SKM-1 (cell line): ENCODE measurements at regions not wholly inside any gene's neighbourhood (a gene's known extent, or its start where the extent isn't known, plus 50 kb on each side); places are given as distances from the start of the nearest gene placed in this dataset.

Experiments
- DNase-seq: peaks from one replicate; lab custom pipeline; 2025; ENCODE audit not compliant: unreplicated experiment; lab: John Stamatoyannopoulos, UW

DNA sequence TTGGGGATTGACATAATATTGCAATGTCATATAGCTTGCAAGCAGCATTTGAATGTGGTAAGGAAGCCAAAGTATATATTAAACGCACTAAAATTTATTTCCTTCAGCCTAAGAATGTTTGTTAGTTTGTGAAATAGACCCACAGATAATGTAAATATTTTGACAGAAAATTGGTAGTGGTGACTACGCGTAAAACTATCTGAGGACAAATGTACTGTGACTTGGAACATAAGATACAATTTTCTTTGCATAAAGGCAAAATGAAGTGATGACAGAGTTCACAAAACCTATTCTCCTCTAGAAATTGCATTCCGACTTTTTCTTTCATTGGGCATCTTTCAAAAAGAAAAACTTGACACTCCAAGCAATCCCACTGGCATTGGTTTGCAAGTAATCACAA is 411.1 kb upstream of the LRATD1 start:
- no peak for DNase-seq

DNA sequence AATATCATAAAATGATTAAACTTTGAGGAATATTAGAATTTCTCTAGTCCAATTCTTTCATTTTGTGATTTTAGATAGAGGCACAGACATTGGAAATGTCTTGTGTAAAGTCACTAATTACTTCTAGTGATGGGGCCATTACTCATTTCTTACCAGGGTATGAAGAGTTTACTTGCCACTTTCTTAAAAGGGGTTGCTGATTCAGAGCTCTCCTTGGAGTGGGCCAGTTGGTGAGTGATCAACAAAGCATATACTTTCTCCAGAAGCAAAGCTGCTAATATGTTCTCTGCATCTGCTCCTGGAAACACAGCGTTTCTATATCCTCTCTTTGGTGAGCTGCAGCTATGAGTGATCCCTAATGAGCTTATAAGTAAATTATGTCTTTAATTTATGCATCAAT is 408.9 kb upstream of the LRATD1 start:
- no peak for DNase-seq

DNA sequence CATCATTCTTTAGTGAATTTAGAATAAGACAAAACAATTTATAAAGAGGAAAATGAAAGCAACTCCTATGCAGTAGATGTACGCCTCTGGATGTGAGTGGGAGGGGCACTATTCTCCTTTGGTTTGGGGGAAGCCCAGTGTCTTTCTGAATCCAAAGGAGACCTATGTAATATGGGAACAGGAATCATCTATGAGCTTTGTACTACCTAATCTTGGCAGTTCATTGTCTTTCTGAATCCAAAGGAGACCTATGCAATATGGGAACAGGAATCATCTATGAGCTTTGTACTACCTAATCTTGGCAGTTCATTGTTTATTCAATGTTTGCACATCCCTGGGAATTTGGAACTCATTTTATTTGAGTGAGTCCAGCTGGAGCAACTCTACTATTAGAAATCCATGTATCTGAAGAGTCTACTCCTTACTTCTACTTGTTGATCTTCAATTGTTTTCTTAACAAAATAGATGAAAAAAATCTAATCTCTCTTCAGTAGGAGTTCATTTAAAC is 401.1 kb upstream of the LRATD1 start:
- DNase-seq = no peak

DNA sequence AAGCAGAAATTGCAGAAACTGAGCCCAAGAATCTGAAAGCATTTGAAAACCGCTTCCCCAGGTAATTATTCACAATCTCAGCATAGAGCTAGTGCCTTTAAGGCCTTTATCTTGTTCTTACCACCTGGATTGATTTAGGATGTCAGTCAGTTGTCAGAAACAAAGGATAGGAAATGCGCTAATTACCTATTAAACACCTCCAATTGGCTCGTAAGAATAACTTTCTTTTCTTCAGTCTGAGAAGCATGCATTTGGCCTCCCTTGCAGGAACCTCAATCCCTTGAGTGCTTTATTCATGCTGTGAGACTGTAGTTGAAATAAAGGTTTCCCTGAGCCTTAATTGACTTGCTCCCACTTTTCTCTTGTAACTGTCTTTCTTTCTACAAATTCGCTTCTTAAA is 400.3 kb upstream of the LRATD1 start:
- DNase-seq = no peak

DNA sequence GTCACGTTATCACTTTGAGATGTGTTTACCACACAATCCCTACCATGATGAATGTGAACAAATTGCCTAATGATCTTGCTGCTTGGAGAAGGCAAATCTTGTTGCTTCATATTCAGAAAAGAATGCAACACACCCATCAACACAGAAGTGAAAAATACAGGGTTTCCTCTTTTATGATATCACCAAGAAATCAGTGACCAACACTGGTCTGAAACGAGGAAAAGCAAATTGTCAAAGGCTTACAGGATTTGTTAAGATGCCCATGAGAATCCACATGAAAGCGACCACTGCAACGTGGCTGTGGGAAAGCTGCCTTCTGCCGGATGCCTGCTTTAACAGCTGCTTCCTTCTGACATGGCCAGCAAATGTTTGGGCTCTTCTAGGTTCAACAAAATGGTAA is 397.6 kb upstream of the LRATD1 start:
- DNase-seq = no peak

DNA sequence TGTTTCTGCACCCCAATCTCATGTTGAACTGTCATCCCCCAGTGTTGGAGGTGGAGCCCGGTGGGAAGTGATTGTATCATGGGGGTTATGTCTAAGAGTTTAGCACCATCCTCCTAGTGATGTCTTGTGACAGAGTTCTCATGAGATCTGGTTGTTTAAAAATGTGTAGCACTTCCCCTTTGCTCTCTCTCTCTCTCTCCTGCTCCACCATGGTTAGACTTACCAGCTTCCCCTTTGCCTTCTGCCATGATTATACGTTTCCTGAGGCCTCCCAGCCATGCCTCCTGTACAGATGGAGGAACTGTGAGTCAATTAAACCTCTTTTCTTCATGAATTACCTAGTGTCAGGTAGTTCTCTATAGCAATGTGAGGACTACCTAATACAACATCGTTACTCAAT is 396.9 kb upstream of the LRATD1 start:
- DNase-seq = peak; percentile 66

DNA sequence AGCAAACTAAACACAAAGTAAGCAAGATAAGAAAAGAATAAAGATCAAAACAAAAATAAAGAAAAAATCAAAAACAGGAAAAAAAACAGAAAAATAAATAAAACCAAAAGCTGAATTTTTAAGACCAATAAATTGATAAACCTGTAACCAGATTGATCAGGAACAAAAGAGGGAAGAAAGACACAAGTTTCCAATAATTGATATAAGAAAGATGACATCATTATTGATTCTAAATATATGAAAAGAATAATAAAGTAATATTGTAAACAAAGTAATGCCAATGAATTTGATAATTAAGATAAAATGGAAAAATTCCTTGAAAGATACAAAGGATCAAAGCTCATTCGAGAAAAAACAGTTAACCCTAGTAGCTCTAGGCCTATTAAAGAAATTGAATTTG is 394.6 kb upstream of the LRATD1 start:
- DNase-seq = no peak

DNA sequence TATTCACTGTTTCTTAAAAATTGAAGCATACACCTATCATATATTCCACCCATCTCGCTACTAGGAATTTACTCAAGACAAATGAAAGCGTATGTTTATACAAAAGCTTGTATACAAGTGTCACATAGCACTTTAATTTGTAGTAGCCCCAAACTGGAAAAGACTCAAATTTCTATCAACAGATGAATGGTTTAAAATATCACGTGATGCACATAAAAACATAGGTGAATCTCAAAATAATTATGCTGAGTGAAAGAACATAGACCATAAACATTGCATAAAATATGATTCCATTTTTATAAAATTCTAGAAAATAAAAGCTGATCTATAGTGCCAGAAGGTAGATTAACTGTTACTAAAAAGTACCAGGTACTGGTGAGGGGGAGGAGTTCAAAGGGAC is 392.9 kb upstream of the LRATD1 start:
- DNase-seq = no peak

DNA sequence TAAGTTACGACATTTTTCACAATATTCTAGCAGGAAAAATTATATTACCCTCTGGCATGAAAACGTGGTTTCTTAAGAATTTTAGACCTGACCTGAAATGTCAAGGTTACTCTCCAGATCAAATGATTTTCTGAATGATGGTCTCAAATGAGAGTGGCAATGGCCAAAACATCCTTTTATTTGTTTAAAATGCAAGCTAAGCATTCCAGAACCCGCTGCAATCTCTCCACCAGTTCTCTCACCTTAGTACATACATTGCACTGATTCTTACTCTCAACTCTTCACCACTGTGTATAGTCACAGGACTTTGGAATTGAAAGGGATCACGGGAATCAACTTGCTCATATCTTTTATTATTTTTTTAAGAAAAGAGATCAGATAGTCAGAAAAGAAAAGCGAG is 391.6 kb upstream of the LRATD1 start:
- DNase-seq = no peak

DNA sequence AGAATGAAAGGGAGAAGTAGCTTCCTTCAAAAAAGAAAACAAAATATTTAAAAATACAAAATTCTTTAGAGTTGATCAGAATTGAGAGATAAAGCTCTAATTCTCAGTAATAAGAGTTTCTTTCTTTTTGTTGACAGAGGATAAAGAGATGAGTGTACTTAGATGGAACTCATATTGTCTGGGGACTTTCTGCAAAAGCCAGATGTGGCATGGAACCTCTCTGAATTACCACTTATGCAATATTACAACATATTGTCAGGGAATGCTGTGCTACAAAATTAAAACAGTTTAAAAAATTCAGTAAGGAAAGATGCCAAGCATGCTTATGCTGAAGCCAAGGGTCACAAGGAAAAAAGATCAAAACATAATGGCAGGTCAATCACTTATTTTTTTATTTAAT is 386.6 kb upstream of the LRATD1 start:
- DNase-seq = no peak

DNA sequence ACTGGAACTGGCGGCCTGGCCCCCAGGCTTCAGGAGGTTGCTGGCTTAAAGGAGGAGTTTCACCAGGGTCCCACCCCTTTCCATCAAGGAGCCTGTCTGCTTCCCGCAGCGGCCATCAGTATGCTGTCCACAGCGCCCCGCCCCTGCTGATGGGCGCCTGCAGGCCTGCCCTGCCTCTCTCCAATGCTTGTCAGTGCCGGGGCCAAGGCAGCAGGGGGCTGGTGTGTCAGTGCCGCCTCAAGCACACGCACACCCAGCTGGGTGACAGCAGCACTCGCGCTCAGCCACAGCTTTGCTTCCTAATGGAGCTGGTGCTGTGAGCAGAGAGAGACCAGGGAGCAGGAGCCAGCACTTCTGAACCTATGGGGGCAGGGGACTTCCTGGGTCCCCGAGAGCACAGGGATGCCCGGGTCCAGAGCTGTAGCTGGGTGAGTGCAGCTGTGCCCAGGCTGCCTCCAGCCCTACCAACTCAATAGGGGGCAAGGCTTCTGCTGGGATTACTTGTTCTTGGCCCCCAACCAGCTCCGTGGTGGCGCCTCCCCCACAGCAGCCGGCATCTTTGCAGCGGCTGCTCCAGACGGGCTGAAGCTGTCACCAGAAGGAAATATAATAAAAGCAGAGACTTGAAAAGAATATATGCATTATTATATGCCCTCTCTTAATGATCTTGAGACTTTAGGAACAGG is 377.2 kb upstream of the LRATD1 start:
- no peak for DNase-seq

DNA sequence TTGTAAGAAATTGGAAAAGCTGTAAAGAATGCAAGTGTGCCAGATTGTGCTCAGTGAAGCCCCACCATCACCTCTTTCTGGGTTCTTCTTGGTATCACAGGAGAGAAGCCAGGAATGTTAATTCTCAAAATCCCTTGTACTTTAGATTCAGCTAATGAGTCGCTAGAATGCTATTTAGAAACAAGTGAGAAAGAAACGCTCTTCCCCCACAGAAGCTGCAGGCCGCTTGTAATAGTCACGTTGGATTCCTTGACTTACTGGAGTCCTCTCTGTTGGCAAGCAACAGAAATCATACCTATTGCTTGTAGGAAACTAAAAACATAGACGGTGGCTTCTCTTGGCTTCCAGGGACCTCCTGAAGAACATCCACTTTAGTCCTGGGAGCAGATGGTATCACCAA is 375.6 kb upstream of the LRATD1 start:
- DNase-seq = no peak

DNA sequence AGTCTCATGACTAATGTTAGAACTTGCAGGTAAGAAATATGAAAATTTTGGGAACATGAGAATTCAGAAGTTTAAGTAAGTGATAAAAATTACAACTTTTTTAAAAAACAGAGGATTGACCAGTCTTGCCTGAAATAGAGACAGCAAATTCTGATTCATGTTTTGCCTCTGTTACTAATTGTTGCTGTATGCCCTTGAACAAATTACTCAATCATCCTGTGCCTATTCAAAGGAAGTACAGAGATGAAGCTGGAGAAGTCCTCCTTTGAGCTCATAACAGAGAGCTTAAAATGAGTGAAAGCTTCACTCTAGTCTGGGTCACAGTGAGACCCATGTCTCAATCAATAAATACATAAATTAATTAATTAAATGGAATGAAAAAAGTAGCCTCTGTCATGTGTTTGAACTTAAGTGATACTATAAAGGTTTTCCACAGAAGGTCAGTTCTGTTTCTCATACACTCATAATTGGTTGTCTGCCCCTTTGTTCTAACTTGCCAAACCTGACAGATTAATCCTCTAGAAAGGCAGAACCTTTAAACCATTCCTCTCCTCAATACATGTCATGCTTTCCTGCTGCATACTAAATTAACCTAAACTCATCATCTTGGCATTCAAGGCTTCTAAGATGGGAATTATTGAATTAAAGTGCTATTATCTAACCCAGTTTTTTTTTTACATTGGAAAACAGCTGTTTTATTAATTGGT is 374.6 kb upstream of the LRATD1 start:
- no peak for DNase-seq

DNA sequence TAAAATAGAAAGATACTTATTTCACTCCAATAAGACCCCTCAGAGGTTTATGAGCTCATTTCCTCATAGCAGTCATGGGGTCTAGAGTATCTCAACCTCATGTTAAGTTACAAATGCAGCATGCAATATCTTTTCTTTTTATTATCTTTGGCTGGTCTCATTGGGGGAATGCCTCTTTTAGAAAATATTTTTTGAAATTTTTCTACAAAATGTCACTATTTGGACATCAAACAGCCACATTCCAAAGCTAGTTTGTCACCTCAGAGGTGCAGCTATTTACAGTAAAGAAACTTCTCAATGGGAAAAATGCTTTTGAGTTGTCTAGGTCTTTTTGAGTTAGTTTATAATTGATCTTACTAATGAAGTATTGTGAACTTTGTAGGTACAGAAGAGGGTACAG is 370.7 kb upstream of the LRATD1 start:
- no peak for DNase-seq

DNA sequence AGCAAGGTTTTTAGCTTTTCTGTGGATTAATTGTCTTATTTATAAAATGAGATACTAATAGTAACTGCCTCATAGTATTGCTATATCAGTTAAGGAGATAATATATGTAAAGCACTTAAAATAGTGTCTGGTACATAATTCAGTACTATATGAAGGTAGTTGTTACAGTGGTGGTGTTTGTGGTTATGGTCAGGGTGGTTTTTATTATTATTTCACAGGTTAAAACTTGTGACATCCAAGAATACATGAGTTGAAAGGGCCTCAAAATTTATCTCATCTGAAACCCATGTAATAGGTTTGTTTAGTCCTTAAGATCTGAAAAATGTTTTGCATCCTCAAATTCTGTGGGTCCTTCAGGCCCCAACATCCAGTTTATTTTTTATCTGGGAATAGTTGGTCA is 369.5 kb upstream of the LRATD1 start:
- DNase-seq = no peak

DNA sequence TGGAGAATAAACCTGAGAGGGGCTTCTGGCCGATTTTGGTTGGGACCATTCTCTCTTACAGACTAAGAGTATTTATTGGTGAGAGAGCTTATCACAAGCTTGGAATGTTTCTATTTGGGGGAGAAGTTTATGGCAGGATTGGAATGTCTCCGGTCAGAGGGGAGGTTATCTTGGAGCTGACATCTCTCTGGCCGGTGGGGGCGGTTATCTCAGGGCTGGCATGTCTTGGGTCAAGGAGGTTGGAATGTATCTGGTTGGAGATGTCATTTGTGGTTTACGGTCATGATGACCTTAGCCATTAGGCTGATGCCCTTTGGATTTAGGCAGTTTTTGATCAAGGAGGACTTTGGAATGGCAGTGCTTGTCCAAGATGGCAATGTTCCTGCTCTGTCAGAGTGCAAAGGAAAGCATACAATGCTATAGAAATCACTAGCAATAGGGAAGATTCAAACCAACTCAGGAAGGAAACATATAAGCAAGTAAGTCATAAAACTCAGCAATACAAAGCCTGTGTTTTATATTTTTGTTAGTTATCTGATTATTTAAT is 362.4 kb upstream of the LRATD1 start:
- DNase-seq = no peak

DNA sequence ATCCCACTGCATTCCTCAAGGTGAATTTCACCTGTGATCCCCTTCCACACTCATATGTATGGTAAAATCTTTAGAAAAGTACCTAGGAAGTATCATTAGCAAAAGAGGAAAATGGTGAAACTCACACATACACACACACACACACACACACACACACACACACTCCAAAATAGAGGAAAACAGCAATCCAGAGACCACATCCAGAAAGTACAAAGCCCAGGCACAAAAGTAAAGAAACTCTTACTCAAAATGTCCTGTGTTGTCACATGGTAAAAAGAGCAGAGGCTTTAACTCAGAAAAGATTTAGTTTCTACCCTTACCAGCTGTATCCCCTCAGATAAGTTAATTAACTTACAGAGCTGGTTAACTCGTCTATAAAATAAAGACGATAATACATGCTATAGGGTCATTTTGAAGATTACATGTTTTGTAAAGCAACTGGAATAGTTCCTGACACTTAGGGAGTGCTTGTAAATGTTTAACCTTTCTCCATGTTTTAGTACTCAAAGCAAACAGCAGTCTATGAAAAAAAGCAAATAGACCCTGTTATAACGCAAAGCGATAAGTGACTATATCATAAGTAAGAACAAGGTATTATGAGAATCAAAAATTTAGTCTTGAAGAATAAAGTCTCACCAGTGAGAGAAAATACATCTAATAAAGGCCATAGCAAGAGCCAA is 360.0 kb upstream of the LRATD1 start:
- DNase-seq = no peak

DNA sequence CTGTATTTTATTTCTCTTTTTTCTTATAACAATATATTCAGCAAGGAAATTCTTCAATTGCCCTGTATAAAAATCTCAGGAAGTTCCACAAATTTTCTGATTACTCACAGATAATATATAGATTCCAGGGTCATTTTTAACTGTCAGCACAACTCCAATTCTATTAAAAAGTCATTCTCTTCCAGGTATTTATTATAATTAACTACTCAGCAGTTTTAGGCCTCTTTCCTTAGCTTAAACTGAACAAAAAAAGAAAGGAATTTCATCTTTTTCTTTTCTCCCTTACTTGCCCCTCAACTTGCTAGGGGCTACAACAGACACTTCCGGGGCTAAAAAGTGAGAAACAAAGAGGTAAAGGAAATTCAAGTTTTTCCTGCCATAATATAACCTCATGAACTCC is 358.9 kb upstream of the LRATD1 start:
- DNase-seq = no peak

DNA sequence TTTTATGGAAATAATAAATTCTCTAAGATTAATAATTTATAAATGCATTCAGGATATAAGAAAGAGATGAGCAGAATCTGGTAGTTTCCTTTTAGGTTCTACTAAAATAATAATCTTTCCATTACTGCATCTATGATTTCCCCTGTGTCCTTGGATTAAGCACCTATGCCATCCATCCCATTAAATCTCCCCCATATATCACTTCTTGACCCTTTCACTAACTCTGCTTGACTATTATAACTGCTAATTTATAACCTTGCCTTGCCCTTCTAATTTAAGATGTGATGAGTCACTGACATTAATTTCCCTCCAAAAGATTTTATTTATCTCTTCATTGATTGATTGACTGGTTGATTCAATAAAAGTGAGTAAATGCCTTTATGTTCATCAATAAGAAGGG is 348.3 kb upstream of the LRATD1 start:
- DNase-seq = no peak

DNA sequence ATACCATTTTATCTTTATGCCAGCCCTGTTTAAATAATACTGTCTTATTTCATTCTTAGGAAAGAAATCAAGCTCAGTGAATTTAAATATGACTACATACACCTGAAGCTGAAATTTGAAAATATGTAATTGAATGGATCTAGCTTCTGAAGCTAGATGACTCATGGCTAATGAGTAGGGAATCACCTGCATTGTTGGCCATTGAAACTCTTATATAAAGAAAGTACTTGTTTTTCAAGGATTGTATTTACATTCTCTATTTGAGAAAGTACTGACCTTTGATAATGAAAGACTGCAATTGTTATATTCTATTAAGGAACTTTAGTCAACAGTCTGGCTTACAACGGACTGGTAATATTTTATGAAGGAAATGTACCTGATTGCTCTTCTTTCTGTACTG is 346.7 kb upstream of the LRATD1 start:
- DNase-seq = no peak

DNA sequence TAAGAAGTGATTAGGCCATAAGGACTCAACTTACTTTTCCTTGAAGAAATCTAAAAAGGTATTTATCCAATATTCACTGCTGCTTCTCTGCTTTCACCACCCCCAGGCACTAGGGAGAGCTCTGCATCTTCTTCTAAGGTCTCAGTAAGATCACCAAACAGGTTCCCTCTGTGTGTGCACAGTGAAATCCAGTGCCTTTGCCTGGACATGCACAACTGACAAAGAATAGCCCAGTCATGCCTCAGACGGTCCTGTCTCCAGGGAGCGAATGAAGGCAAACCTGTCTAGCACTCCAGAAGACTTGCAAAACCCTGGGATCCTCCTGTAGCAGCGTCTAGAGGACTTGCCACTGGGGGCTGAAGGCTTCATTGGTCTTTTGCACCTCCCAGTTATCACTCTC is 344.5 kb upstream of the LRATD1 start:
- DNase-seq = no peak

DNA sequence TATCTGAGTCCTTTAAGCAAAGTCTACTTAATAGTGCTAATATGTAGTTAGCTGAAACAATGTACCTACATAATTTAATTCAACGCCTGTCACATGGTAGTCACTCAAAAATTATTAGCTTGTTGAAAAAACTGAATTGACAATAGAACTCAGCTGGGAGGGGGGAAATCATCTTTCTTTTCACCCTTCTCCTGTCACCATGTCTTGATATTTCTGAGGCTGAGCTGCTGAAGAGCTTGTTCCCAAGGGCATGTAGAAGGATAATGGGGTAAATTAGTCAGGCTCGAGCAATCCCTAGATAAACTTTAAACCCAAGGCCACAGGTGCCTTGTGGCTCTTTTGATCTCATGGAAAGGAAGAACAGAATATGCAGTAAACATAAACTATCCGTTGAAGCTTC is 339.6 kb upstream of the LRATD1 start:
- DNase-seq = no peak
